ENCODE measurements at regions not wholly inside any gene's neighbourhood (a gene's known extent, or its start where the extent isn't known, plus 50 kb on each side); places are given as distances from the start of the nearest gene placed in this dataset.
"Not testable (repeated sequence)": the region's sequence is repeated elsewhere in the genome, so short reads cannot be mapped to it uniquely, and the experiment has no call there.

- no peak for DNase-seq (ENCODE audit: low read depth)
Measured at GRCh38 chr1:47491341-47491753, 53.5 kb downstream of the FOXD2 start.

- no peak for DNase-seq (ENCODE audit: low read depth)
Measured at GRCh38 chr1:47495176-47495713, 57.4 kb downstream of the FOXD2 start.

- no peak for DNase-seq (ENCODE audit: low read depth)
Measured at GRCh38 chr1:47498551-47498950, 60.7 kb downstream of the FOXD2 start.

- DNase-seq (ENCODE audit: low read depth): no peak
Measured at GRCh38 chr1:47501069-47501468, 63.2 kb downstream of the FOXD2 start.

- no peak for DNase-seq (ENCODE audit: low read depth)
Measured at GRCh38 chr1:47502746-47503370, 65.0 kb downstream of the FOXD2 start.

GRCh38 chr1:47504840-47505239, 67.0 kb downstream of the FOXD2 start:
- DNase-seq (ENCODE audit: low read depth): not testable (repeated sequence)

GRCh38 chr1:47505267-47505666, 67.4 kb downstream of the FOXD2 start:
- DNase-seq (ENCODE audit: low read depth): no peak

- no peak for DNase-seq (ENCODE audit: low read depth)
Measured at GRCh38 chr1:47506053-47506452, 68.2 kb downstream of the FOXD2 start.

- DNase-seq (ENCODE audit: low read depth): no peak
Measured at GRCh38 chr1:47507144-47507543, 69.3 kb downstream of the FOXD2 start.

GRCh38 chr1:47507881-47508701, 70.2 kb downstream of the FOXD2 start:
- DNase-seq (ENCODE audit: low read depth): no peak

- no peak for DNase-seq (ENCODE audit: low read depth)
Measured at GRCh38 chr1:47508702-47509431, 71.0 kb downstream of the FOXD2 start.

- no peak for DNase-seq (ENCODE audit: low read depth)
Measured at GRCh38 chr1:47510282-47510811, 72.5 kb downstream of the FOXD2 start.

- no peak for DNase-seq (ENCODE audit: low read depth)
Measured at GRCh38 chr1:47511825-47512224, 74.0 kb downstream of the FOXD2 start.

GRCh38 chr1:47513393-47513792, 75.5 kb downstream of the FOXD2 start:
- no peak for DNase-seq (ENCODE audit: low read depth)

GRCh38 chr1:47514229-47514628, 76.4 kb downstream of the FOXD2 start:
- no peak for DNase-seq (ENCODE audit: low read depth)

- DNase-seq (ENCODE audit: low read depth): no peak
Measured at GRCh38 chr1:47515164-47515789, 77.4 kb downstream of the FOXD2 start.

- DNase-seq (ENCODE audit: low read depth): no peak
Measured at GRCh38 chr1:47517946-47518345, 80.1 kb downstream of the FOXD2 start.

- DNase-seq (ENCODE audit: low read depth): no peak
Measured at GRCh38 chr1:47519491-47519890, 81.6 kb downstream of the FOXD2 start.

GRCh38 chr1:47519971-47520370, 82.1 kb downstream of the FOXD2 start:
- no peak for DNase-seq (ENCODE audit: low read depth)

GRCh38 chr1:47521034-47521881, 83.4 kb downstream of the FOXD2 start:
- DNase-seq (ENCODE audit: low read depth): no peak

Measured in T-helper 22 cell (primary cell).